Left ventricle myocardium superior (tissue), 1 donor: ENCODE measurements at regions not wholly inside any gene's neighbourhood (a gene's known extent, or its start where the extent isn't known, plus 50 kb on each side); places are given as distances from the start of the nearest gene placed in this dataset.

Source experiments
- ATAC-seq: fragments of 200-7000 bp; cut with Tn5 transposase; one replicate; pipeline ENCODE4 v1.9.1; 2020; ENCODE audit warnings: mild to moderate bottlenecking, moderate library complexity
- DNase-seq: peaks from one replicate; pipeline ENCODE4 v3.0.0-alpha.2; 2020
- intact Hi-C: fragments of 100-400 bp; cut with micrococcal nuclease; formaldehyde crosslinking; loops from one replicate; pipeline ENCODE4 v1.11.0; 2022
- donor health status: DM: no; HTN: yes; CAD: no; lungs with severe emphysema.

GRCh38 chr11:19458231-19458630 is 217.5 kb upstream of the E2F8 start:
- intact Hi-C loops: no loop called here
- DNase-seq (no peak), ATAC-seq (no peak)

GRCh38 chr11:19455731-19456130 is 215.0 kb upstream of the E2F8 start:
- peak; percentile 65 for DNase-seq
- peak; percentile 66 for ATAC-seq
- intact Hi-C loops: no loop called here

GRCh38 chr11:19453651-19454257 is 213.0 kb upstream of the E2F8 start:
- intact Hi-C loops: no loop called here
- no peak for ATAC-seq
- DNase-seq: no peak

GRCh38 chr11:19451609-19452008 is 210.9 kb upstream of the E2F8 start:
- no peak for ATAC-seq
- no peak for DNase-seq
- intact Hi-C loops: no loop called here

- DNase-seq (no peak), ATAC-seq (no peak)
- intact Hi-C loops: no loop called here
Measured at GRCh38 chr11:19450282-19450681, 209.5 kb upstream of the E2F8 start.

GRCh38 chr11:19448651-19449050 is 207.9 kb upstream of the E2F8 start:
- no peak for DNase-seq
- no peak for ATAC-seq
- intact Hi-C loops: no loop called here

- ATAC-seq (no peak), DNase-seq (no peak)
- intact Hi-C loops: no loop called here
Measured at GRCh38 chr11:19447150-19447566, 206.4 kb upstream of the E2F8 start.

GRCh38 chr11:19445771-19446170 is 205.0 kb upstream of the E2F8 start:
- DNase-seq: no peak
- no peak for ATAC-seq
- intact Hi-C loops: no loop called here

GRCh38 chr11:19444231-19444630 is 203.5 kb upstream of the E2F8 start:
- intact Hi-C loops: no loop called here
- ATAC-seq (no peak), DNase-seq (no peak)

GRCh38 chr11:19442554-19442910 is 201.8 kb upstream of the E2F8 start:
- ATAC-seq: no peak
- intact Hi-C loops: no loop called here

GRCh38 chr11:19441752-19442553 is 201.2 kb upstream of the E2F8 start:
- peak; percentile 52 for DNase-seq
- peak; percentile 87 for ATAC-seq
- intact Hi-C loops: no loop called here

More at GRCh38 chr11:19442554-19442910, 201.8 kb upstream of the E2F8 start:
- no peak for DNase-seq

- DNase-seq (no peak), ATAC-seq (no peak)
- intact Hi-C loops: no loop called here
Measured at GRCh38 chr11:19441288-19441687, 200.5 kb upstream of the E2F8 start.

- no peak for ATAC-seq
- no peak for DNase-seq
- intact Hi-C loops: no loop called here
Measured at GRCh38 chr11:19437760-19438159, 197.0 kb upstream of the E2F8 start.

GRCh38 chr11:19436932-19437331 is 196.2 kb upstream of the E2F8 start:
- DNase-seq (no peak), ATAC-seq (no peak)
- intact Hi-C loops: no loop called here

GRCh38 chr11:19435306-19435989 is 194.7 kb upstream of the E2F8 start:
- ATAC-seq (no peak), DNase-seq (no peak)
- intact Hi-C loops: no loop called here

- DNase-seq (no peak), ATAC-seq (no peak)
- intact Hi-C loops: no loop called here
Measured at GRCh38 chr11:19433791-19434190, 193.0 kb upstream of the E2F8 start.

- intact Hi-C loops: no loop called here
- ATAC-seq (peak; percentile 31), DNase-seq (no peak)
Measured at GRCh38 chr11:19433367-19433766, 192.6 kb upstream of the E2F8 start.

GRCh38 chr11:19432370-19433061 is 191.8 kb upstream of the E2F8 start:
- intact Hi-C loops: no loop called here
- ATAC-seq (no peak), DNase-seq (no peak)

- intact Hi-C loops: no loop called here
- no peak for DNase-seq
- ATAC-seq: peak; percentile 26
Measured at GRCh38 chr11:19430754-19431398, 190.1 kb upstream of the E2F8 start.
